H1 (cell line): ENCODE measurements at regions not wholly inside any gene's neighbourhood (a gene's known extent, or its start where the extent isn't known, plus 50 kb on each side); places are given as distances from the start of the nearest gene placed in this dataset.

Experiments
- CTCF ChIA-PET: fragments of 300-600 bp; sonication (Branson Sonifier 250); formaldehyde crosslinking; loops from one replicate; lab custom pipeline; 2021; ENCODE audit not compliant: partially characterized antibody; lab: Charles Lee
- POLR2A ChIA-PET: fragments of 300-600 bp; sonication (Branson Sonifier 250); formaldehyde crosslinking; loops from one replicate; lab custom pipeline; 2021; ENCODE audit warnings: inconsistent platforms; ENCODE audit not compliant: partially characterized antibody; lab: Charles Lee
- DNase-seq, 2 experiments: peaks; one replicate each; pipeline versions ENCODE4 v3.0.0 to v3.0.0-alpha.2; 2010 to 2022; ENCODE audit warnings: low spot score in 2 of 2, low read depth in 1 of 2, mixed read lengths in 1 of 2
- FAIRE-seq: peaks from 2 replicates; lab custom pipeline; 2011; peaks lifted over from hg19 to GRCh38; lab: Jason Lieb, UNC
- H2AFZ ChIP-seq: 2 replicates; pipeline ENCODE4 v1.8.1; 2012; ENCODE audit warnings: low read length, inconsistent platforms
- H2AK5ac ChIP-seq: 2 replicates; pipeline ENCODE4 v1.6.1; 2013; ENCODE audit warnings: low read depth, low read length
- H2BK120ac ChIP-seq: replicated peaks from 2 replicates; pipeline ENCODE3; 2013; ENCODE audit warnings: low read depth, low read length, inconsistent platforms
- H2BK12ac ChIP-seq: 2 replicates; pipeline ENCODE4 v1.6.1; 2013; ENCODE audit warnings: low read depth, low read length
- H2BK15ac ChIP-seq: 2 replicates; pipeline ENCODE4 v1.6.1; 2013; ENCODE audit warnings: low read length
- H2BK20ac ChIP-seq: 2 replicates; pipeline ENCODE4 v1.6.1; 2013; ENCODE audit warnings: low read length
- H2BK5ac ChIP-seq: 2 replicates; pipeline ENCODE4 v1.6.1; 2013; ENCODE audit warnings: low read depth, low read length
- H3K14ac ChIP-seq: 2 replicates; pipeline ENCODE4 v1.6.1; 2013; ENCODE audit warnings: inconsistent platforms; ENCODE audit not compliant: insufficient read length
- H3K18ac ChIP-seq: 2 replicates; pipeline ENCODE4 v1.6.1; 2013; ENCODE audit warnings: low read length; ENCODE audit errors: extremely low read depth
- H3K23ac ChIP-seq: 2 replicates; pipeline ENCODE4 v1.6.1; 2013; ENCODE audit warnings: inconsistent platforms; ENCODE audit not compliant: insufficient read length
- H3K23me2 ChIP-seq: 2 replicates; pipeline ENCODE4 v1.6.1; 2013; ENCODE audit warnings: low read depth, low read length
- H3K27ac ChIP-seq: 2 replicates; pipeline ENCODE4 v1.6.1; 2011; ENCODE audit warnings: low read depth, low read length, inconsistent platforms
- H3K27me3 ChIP-seq, 4 experiments: replicated peaks in 1 of 4; 1 replicate in 1 of 4; 2 replicates in 3 of 4; pipeline versions ENCODE4 v1.6.1 to v1.8.1; 2011 to 2013; ENCODE audit warnings: low read length in 3 of 4, mild to moderate bottlenecking in 3 of 4, inconsistent platforms in 2 of 4, mixed read lengths in 2 of 4, moderate library complexity in 1 of 4; ENCODE audit not compliant: control insufficient read depth in 3 of 4, insufficient read depth in 3 of 4; ENCODE audit errors: extremely low read depth in 1 of 4
- H3K36me3 ChIP-seq, 4 experiments: 2 replicates each; pipeline versions ENCODE4 v1.6.1 to v1.8.1; 2011 to 2013; ENCODE audit warnings: mild to moderate bottlenecking in 4 of 4, low read length in 3 of 4, moderate library complexity in 2 of 4, control low read depth in 1 of 4, inconsistent platforms in 1 of 4; ENCODE audit not compliant: insufficient read depth in 4 of 4, control insufficient read depth in 2 of 4
- H3K4ac ChIP-seq: replicated peaks from 2 replicates; pipeline ENCODE3; 2013; ENCODE audit warnings: low read length, low read depth, mixed read lengths, inconsistent platforms; ENCODE audit not compliant: insufficient read length
- H3K4me1 ChIP-seq, 4 experiments: replicated peaks in 1 of 4; 1 replicate in 1 of 4; 2 replicates in 3 of 4; pipeline versions ENCODE4 v1.6.1 to v1.8.1; 2011 to 2013; ENCODE audit warnings: low read length in 3 of 4, inconsistent platforms in 2 of 4, mixed read lengths in 1 of 4; ENCODE audit not compliant: insufficient read depth in 4 of 4, control insufficient read depth in 3 of 4
- H3K4me2 ChIP-seq, 2 experiments: 2 replicates each; pipeline versions ENCODE4 v1.6.1 to v1.8.1; 2011 to 2013; ENCODE audit warnings: low read depth in 2 of 2, low read length in 2 of 2, control low read depth in 1 of 2, inconsistent platforms in 1 of 2, mild to moderate bottlenecking in 1 of 2; ENCODE audit not compliant: insufficient read depth in 1 of 2
- H3K4me3 ChIP-seq, 4 experiments: fragments of 200-600, 300-600 bp in 1 of 4; sonication (generic), shearing (Covaris generic), sonication (Bioruptor Twin) in 1 of 4; 2 replicates each; pipeline versions ENCODE4 v1.5.1 to v1.8.1; 2011 to 2016; ENCODE audit warnings: low read length in 4 of 4, low read depth in 3 of 4, control low read depth in 2 of 4, inconsistent platforms in 2 of 4, mild to moderate bottlenecking in 2 of 4, mixed read lengths in 1 of 4, moderate library complexity in 1 of 4; ENCODE audit not compliant: insufficient read depth in 2 of 4; ENCODE audit errors: extremely low read depth in 1 of 4
- H3K56ac ChIP-seq: replicated peaks from 2 replicates; pipeline ENCODE3; 2013; ENCODE audit warnings: low read depth, mild to moderate bottlenecking, mixed read lengths, low read length, inconsistent platforms; ENCODE audit not compliant: insufficient read length
- H3K79me1 ChIP-seq: 2 replicates; pipeline ENCODE4 v1.6.1; 2013; ENCODE audit warnings: low read depth, low read length, control low read depth
- H3K79me2 ChIP-seq, 2 experiments: 2 replicates each; pipeline versions ENCODE4 v1.6.1 to v1.8.1; 2012 to 2013; ENCODE audit warnings: low read length in 2 of 2, mild to moderate bottlenecking in 2 of 2, inconsistent platforms in 1 of 2; ENCODE audit not compliant: insufficient read depth in 2 of 2, control insufficient read depth in 1 of 2
- H3K9ac ChIP-seq, 4 experiments: replicated peaks in 1 of 4; 1 replicate in 1 of 4; 2 replicates in 3 of 4; pipeline versions ENCODE4 v1.6.1 to v1.8.1; 2011 to 2013; ENCODE audit warnings: low read depth in 3 of 4, low read length in 3 of 4, control low read depth in 2 of 4, mild to moderate bottlenecking in 2 of 4, moderate library complexity in 2 of 4, inconsistent platforms in 1 of 4; ENCODE audit errors: extremely low read depth in 1 of 4
- H3K9me3 ChIP-seq, 2 experiments: 2 replicates each; pipeline versions ENCODE4 v1.6.1 to v1.8.1; 2012 to 2013; ENCODE audit warnings: mild to moderate bottlenecking in 2 of 2, moderate library complexity in 2 of 2, control low read depth in 1 of 2, inconsistent platforms in 1 of 2, low read depth in 1 of 2, low read length in 1 of 2, mixed read lengths in 1 of 2; ENCODE audit not compliant: insufficient read depth in 2 of 2
- H4K20me1 ChIP-seq, 2 experiments: replicated peaks in 1 of 2; 2 replicates each; pipeline versions ENCODE3 to v1.8.1; 2011 to 2013; ENCODE audit warnings: inconsistent platforms in 2 of 2, low read length in 2 of 2, mild to moderate bottlenecking in 1 of 2; ENCODE audit not compliant: insufficient read depth in 2 of 2, control insufficient read depth in 1 of 2
- H4K5ac ChIP-seq: 2 replicates; pipeline ENCODE4 v1.6.1; 2013; ENCODE audit warnings: low read length, low read depth, mixed read lengths, inconsistent platforms; ENCODE audit not compliant: insufficient read length
- H4K8ac ChIP-seq: 2 replicates; pipeline ENCODE4 v1.8.0; 2013; ENCODE audit warnings: mild to moderate bottlenecking, moderate library complexity, low read length, inconsistent platforms; ENCODE audit not compliant: insufficient read depth; ENCODE audit errors: extremely low read depth
- H4K91ac ChIP-seq: replicated peaks from 2 replicates; pipeline ENCODE3; 2013; ENCODE audit warnings: low read length, mixed read lengths, inconsistent platforms; ENCODE audit not compliant: insufficient read length
- BCL11A ChIP-seq, 2 experiments: IDR thresholded peaks; one replicate each; pipeline ENCODE4 v1.6.1; 2011; ENCODE audit warnings: low read depth in 2 of 2, low read length in 2 of 2, mild to moderate bottlenecking in 2 of 2
- HDAC6 ChIP-seq: IDR thresholded peaks from one replicate; pipeline ENCODE4 v1.7.1; 2012; ENCODE audit warnings: low read depth, mild to moderate bottlenecking, inconsistent platforms, low read length, moderate library complexity
- JUND ChIP-seq: IDR thresholded peaks from 2 replicates; pipeline ENCODE4 v1.6.1; 2011; ENCODE audit warnings: mild to moderate bottlenecking, improper control_type of control experiment, low read length
- KDM5A ChIP-seq: fragments of 200-600 bp; IDR thresholded peaks from 2 replicates; pipeline ENCODE4 v1.7.1; 2012; ENCODE audit warnings: mild to moderate bottlenecking, low read length, inconsistent platforms, mixed read lengths
- SIN3A ChIP-seq, 2 experiments: IDR thresholded peaks in 1 of 2; conservative IDR thresholded peaks in 1 of 2; 2 replicates each; pipeline ENCODE4 v1.6.1; 2011 to 2012; ENCODE audit warnings: low read length in 2 of 2, improper control_type of control experiment in 1 of 2, low read depth in 1 of 2, mild to moderate bottlenecking in 1 of 2
- SRF ChIP-seq: IDR thresholded peaks from 2 replicates; pipeline ENCODE4 v1.6.1; 2011; ENCODE audit warnings: mild to moderate bottlenecking, low read depth, low read length, moderate library complexity
- TEAD4 ChIP-seq: IDR thresholded peaks from 2 replicates; pipeline ENCODE4 v1.6.1; 2012; ENCODE audit warnings: low read depth, low read length, inconsistent platforms, mixed read lengths
- ZNF274 ChIP-seq: IDR thresholded peaks from 2 replicates; pipeline ENCODE4 v1.7.0; 2012; ENCODE audit warnings: low read length, borderline replicate concordance; ENCODE audit errors: extremely low read depth
- WGBS, 2 experiments: shearing (Covaris generic) in 1 of 2; methylation state at CpG; one replicate each; pipeline versions ENCODE4 v1.1.6 to v1.1.7; 2013 to 2015; ENCODE audit warnings: low lambda C conversion rate in 2 of 2, mixed read lengths in 2 of 2, inconsistent platforms in 1 of 2, low coverage in 1 of 2, missing lambda C conversion rate in 1 of 2; ENCODE audit not compliant: insufficient replicate concordance in 2 of 2, insufficient coverage in 1 of 2, insufficient read length in 1 of 2; ENCODE audit errors: extremely low coverage in 1 of 2, missing lambda C conversion rate in 1 of 2; 5-methylcytosine and 5-hydroxymethylcytosine counted together

GRCh38 chr1:234733427-234733826 is 123.4 kb upstream of the IRF2BP2 start:
- H3K79me2 ChIP-seq: no peaks in the 10 kb centered on the region
- 0 out of 7 replicates have a peak, but pooled peaks cover 0 to 2% (median 0%) of the 10 kb centered on the region in 4 experiments for H3K27me3 ChIP-seq
- H3K23ac ChIP-seq: no peak overlapping the region
- H2BK15ac ChIP-seq: no peak overlapping the region
- H3K79me1 ChIP-seq: no peaks in the 10 kb centered on the region
- no peak overlapping the region for H3K4me3 ChIP-seq
- H3K14ac ChIP-seq: no peak overlapping the region
- no peak overlapping the region for H3K9ac ChIP-seq
- no peaks in the 10 kb centered on the region for H3K9me3 ChIP-seq
- H2AK5ac ChIP-seq: no peak overlapping the region
- no peaks in the 10 kb centered on the region; a peak in 1 of 7 replicates for H3K4me1 ChIP-seq
- H3K27ac ChIP-seq: no peak overlapping the region
- H2AFZ ChIP-seq: no peak overlapping the region
- no peaks in the 10 kb centered on the region for H3K23me2 ChIP-seq
- no peak overlapping the region for H4K91ac ChIP-seq
- H2BK5ac ChIP-seq: no peak overlapping the region
- no peak overlapping the region for H3K4ac ChIP-seq
- H2BK12ac ChIP-seq: no peak overlapping the region
- H2BK120ac ChIP-seq: no peak overlapping the region
- no peak overlapping the region for H2BK20ac ChIP-seq
- ChIA-PET CTCF (interaction anchor here (0.6 to 1.2 kb wide), 3 partner anchors 234 to 1664 kb away, joined by 3 to 4 read pairs (median 3); no protein-coding TSS in a partner anchor), POLR2A (interaction anchor here (1.2 to 1.3 kb wide), 2 partner anchors 118 to 123 kb away, joined by 3 read pairs; partner anchors contain the start of gene IRF2BP2)
- WGBS, 2 experiments: 97% methylated on average over 6 of the region's 6 CpGs; no CpG with 5 or more reads in 1 of the 2 experiments
- TF ChIP-seq KDM5A (no peak), BCL11A (IDR thresholded peaks at IDR 0.05; ENCODE audit: low read depth in 2 of 2, low read length in 2 of 2) (no peak), JUND (no peak), SIN3A (conservative IDR thresholded peaks at IDR 0.05 in 1 of 2, IDR thresholded peaks at IDR 0.05 in 1 of 2; ENCODE audit: low read depth in 1 of 2, low read length in 2 of 2) (no peak), ZNF274 (no peak), TEAD4 (no peak), SRF (no peak), HDAC6 (no peak)
- H3K4me2 ChIP-seq: no peak overlapping the region
- no peak overlapping the region for H3K18ac ChIP-seq
- DNase-seq (no peak), FAIRE-seq (no peak)
- H4K5ac ChIP-seq: no peak overlapping the region
- H3K36me3 ChIP-seq: no peaks in the 10 kb centered on the region
- no peak overlapping the region for H4K8ac ChIP-seq
- H4K20me1 ChIP-seq: no peaks in the 10 kb centered on the region
- no peak overlapping the region for H3K56ac ChIP-seq
